GM19395 (cell line): ENCODE measurements at regions not wholly inside any gene's neighbourhood (a gene's known extent, or its start where the extent isn't known, plus 50 kb on each side); places are given as distances from the start of the nearest gene placed in this dataset.

ENCODE experiments used
- ATAC-seq: cut with Tn5 transposase; IDR thresholded peaks from one replicate; pipeline ENCODE4 v1.9.1; 2021; ENCODE audit warnings: mild to moderate bottlenecking, moderate library complexity; ENCODE audit not compliant: unreplicated experiment

DNA sequence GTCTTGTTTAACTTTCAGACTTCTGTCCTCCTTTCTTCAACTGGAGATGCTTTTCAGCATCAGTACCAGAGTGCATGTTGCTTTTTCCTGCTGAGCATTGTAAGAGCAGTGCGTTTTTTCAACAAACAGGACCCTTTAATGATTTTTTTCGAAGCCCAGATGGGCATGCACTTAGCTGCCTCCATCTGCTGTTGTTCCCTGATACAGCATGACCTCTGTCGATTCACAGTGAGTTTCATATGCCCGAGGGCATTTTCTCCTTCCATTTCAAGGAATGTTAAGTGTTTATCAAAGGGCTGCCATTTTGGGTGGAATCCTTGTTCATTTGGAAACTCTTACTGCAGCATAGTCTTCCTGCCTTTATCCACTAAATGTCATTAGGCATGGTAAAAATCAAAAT, 428.6 kb downstream of the DTHD1 start:
- no peak for ATAC-seq

- no peak for ATAC-seq
Observed at GRCh38 chr4:36712013-36712412, 430.6 kb downstream of the DTHD1 start.

DNA sequence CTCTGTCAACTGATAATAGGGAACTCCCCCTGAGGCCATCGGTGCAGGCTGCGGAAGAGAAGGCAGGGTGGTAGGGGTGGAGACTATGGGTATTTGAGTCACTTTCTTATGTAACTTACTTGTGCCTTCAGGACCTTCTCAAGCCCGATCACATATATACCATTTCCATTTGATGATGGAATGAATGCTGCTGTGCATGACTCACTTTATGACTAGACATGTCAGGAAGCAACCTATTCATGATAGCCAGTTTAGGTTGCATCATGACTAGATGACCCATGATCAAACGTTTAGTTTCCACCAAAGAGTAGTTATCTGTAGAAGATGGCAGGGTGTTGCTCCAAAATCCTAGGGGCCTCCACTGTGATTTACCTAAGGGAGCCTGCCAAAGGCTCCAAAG, 435.5 kb downstream of the DTHD1 start:
- ATAC-seq, result no peak

- no peak for ATAC-seq
Observed at GRCh38 chr4:36719425-36719824, 438.0 kb downstream of the DTHD1 start.

DNA sequence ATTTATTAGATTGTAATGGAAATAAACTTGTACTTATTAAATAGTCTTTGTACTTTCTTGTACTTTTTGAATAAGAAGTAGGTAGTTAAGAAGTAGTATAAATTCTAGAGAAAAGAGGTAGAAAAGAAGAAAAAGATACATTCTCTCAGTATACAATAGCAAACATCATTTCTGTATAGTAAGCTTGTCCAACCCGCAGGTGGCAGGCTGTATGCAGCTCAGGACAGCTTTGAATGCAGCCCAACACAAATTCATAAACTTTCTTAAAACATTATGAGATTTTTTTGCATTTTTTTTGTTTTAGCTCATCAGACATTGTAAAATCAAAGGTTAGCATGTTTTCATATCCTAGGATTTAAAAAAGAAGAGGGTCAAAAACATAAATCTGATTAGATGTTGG, 441.6 kb downstream of the DTHD1 start:
- ATAC-seq, result no peak

DNA sequence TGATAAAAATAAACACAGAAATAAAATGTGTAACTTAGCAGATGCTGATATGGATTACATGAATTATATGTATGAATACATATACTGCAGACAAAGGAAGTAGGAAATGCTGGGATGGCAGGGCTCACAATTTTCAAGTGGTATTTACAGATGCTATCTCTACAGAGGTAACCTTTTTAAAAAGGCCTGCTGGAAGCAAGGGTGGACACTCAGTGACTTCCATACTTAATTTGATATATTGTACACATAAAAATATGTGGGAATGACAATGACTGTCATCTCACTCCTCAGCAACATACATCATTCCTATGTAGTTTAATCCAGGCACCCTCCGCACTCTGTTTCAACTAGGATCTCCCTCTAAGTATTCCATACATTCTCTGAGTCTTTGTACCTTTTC, 452.9 kb downstream of the DTHD1 start:
- no peak for ATAC-seq

DNA sequence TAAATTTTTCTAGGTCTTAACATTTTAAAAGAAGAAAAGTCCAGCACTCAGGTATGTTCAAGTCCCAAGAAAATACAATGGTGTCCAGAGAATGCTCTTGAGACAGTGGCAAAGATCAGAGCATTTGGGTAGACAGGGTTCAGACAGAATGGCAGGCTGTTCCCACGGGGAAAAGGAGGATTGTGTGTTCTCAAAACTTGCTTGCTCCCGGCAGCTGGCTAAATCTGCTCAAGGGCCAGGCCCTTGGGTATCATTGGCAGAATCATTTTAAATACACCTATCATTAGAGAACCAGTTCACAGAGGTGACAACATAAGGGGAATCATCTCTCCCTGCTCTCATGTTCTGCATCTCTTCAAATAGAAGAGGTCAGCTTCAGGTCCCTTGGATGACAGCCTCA, 456.3 kb downstream of the DTHD1 start:
- no peak for ATAC-seq

GRCh38 chr4:36740796-36741310, 459.4 kb downstream of the DTHD1 start:
- no peak for ATAC-seq

DNA sequence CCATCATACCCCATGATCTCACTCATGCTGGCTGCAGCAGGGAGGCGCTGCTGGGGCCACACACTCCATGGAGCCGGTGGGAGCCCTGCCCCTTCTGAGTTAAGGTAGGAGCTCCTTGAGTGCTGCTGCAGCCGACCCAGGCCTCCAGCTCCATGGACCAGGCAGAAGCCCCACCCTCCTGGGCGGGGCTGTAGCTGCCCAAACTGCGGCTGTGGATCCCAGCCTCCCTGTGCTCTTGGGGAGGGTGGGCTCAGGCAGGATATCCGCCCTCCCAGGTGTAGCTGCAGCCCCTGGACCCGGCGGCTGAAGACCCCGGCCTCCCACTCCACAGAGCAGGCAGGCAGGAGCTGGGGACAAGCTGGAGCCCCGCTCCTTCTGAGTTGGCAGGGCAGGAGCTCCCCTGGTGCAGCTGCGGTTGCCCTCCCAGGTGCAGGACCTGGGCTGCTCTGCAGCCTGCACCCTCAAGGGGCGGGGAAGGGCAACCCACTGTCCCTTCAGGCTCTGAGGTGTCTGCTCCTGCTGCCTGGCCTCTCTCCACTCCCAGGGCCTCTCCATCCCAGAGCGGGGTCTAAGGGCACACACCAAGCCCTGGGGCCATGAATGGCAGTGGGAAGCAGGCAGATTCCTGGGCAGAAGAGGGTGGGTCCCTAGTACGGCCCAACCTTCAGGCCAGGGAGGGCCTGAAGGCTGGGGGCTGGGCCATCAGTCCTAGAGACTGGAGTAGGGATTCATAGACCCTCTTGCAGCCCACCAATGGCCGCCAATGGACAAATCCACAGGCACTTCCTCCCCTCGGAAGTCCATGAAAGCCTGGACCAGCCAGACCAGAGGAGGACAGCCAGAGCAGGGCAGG, 466.1 kb downstream of the DTHD1 start:
- no peak for ATAC-seq

DNA sequence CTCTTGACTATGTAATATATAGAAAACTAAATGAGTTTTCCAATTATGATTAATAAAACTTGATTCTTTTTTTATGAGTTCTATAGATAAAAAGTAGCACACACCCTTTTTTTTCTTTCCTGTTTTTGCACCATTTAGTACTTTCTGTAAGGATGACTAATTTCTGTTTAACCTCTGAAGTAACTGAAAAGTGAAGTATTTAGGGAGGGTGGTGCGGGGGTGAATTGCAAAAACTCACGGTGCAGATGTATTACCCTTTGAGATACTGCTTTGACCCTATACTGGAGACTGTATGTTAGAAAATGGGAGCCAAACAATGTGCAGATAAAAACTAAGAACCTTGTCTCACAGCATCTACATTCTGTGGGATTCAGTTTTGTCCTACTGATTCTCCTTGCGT, 471.6 kb downstream of the DTHD1 start:
- no peak for ATAC-seq

- ATAC-seq, result no peak
Observed at GRCh38 chr4:36757580-36758311, 476.3 kb downstream of the DTHD1 start.

- ATAC-seq, result no peak
Observed at GRCh38 chr4:36758312-36759178, 477.1 kb downstream of the DTHD1 start.

- no peak for ATAC-seq
Observed at GRCh38 chr4:36761607-36762006, 480.2 kb downstream of the DTHD1 start.

GRCh38 chr4:36763814-36764213, 480.7 kb upstream of the NWD2 start:
- ATAC-seq, result no peak

GRCh38 chr4:36767596-36767995, 476.9 kb upstream of the NWD2 start:
- no peak for ATAC-seq

DNA sequence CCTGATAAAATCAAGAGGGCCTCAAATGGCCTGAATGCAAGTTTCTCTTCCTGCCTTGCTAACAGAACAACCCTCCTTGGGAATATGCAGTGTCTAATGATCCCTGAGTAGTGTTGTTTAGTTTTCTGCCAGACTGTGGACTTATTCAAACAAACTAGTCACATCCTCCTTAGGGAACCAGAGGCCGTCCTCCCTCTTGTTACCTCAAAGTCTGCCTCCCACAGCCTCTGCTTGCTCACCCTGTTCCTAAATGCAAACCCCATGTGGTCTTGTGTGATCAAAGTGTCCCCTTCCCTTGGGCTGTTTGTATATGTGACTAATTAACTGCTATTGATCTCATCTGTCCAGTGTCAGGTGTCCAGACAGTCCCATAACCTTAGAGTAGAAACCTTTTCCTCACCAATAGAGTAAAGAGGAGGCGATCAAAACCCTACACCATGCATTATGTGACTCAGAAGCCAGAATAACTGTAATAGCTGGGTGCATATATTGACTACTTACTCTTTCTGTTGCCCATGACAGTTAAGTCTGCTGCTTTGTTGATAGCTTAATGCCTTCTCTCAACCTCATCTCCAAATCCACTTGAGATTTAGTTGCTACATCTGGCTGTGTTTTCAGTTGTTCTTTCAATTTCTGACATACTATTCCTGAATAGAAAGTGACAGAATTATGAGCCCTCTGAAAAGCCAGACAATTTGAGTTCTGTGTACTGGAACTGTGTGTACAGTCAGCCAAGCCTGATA, 473.0 kb upstream of the NWD2 start:
- peak; percentile 53 for ATAC-seq

DNA sequence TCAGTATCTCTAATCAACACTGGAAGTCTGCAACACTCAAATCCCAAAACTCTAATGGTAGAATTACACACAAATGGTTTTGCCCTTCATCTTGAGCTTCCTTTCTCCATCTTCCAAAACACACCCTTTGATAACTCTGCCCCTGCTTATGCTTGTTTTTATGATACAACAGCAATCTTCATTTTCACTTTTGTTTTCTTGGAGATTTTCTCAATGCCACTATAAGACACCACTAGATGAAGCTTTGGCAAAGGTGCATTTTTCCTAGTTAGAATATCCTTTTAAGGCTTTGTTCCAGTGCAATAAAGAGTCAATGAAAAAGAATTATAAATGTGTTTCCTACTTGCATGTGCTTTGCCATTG, 472.4 kb upstream of the NWD2 start:
- ATAC-seq, result peak; percentile 52

- ATAC-seq, result no peak
Observed at GRCh38 chr4:36773467-36773866, 471.1 kb upstream of the NWD2 start.

DNA sequence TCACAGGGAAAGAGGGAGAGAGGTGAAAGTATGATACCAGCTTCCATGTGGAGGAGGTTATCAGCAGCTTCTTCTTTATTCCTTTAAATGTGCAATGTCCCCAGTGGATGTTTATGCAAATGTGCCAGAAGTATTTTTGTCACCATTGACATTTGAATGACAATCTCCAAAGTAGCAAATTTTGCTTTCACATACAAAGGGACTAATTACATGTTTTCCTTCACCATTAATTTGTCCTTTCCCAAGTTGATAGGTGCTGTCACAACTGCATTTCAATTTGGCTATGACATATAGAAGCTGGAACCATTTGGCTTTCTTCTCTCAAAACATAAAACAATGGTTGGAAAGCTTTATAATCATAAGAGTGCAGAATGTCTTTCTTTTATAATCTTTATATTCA, 469.0 kb upstream of the NWD2 start:
- no peak for ATAC-seq

GRCh38 chr4:36779601-36780000, 464.9 kb upstream of the NWD2 start:
- no peak for ATAC-seq

DNA sequence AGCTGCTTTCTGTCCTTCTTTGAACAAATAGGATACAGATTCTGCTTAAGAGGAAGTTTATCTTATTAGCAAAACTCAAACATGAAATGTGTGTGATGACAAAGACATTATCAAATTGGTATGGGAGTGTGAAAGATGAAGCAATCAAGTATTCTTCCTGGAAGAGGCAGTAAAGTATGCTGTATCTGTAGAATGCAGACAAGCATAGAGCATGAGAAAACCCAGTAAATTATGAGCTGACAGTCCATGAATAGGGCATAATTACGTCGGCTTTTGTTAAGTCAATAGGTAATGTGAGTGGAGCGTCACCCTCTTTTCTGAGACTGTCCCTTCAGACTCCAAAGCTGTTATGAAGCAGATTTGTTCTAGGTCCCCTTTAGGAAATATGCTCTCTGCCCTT, 458.6 kb upstream of the NWD2 start:
- no peak for ATAC-seq
